HepG2 (cell line): ENCODE measurements at regions not wholly inside any gene's neighbourhood (a gene's known extent, or its start where the extent isn't known, plus 50 kb on each side); places are given as distances from the start of the nearest gene placed in this dataset.

ENCODE experiments used
- BRCA1 ChIP-seq: sonication (generic); formaldehyde crosslinking; IDR thresholded peaks from 2 replicates; pipeline ENCODE4 v1.4.0; 2020; ENCODE audit warnings: missing genetic modification reagents
- EP300 ChIP-seq, 3 experiments: sonication (generic) in 1 of 3; formaldehyde crosslinking in 1 of 3; IDR thresholded peaks; 2 replicates each; pipeline versions ENCODE4 v1.5.1 to v1.6.1; 2011 to 2020; ENCODE audit warnings: low read depth in 2 of 3, low read length in 2 of 3, borderline replicate concordance in 1 of 3, improper control_type of control experiment in 1 of 3, mild to moderate bottlenecking in 1 of 3, missing genetic modification reagents in 1 of 3, moderate library complexity in 1 of 3
- MIER3 ChIP-seq: IDR thresholded peaks from 2 replicates; pipeline ENCODE4 v1.6.1; 2016; ENCODE audit warnings: missing compliant biosample characterization, borderline replicate concordance
- NCOA5 ChIP-seq: sonication (generic); formaldehyde crosslinking; IDR thresholded peaks from 2 replicates; pipeline ENCODE4 v1.4.0; 2020; ENCODE audit warnings: missing genetic modification reagents
- ONECUT2 ChIP-seq: sonication (generic); formaldehyde crosslinking; IDR thresholded peaks from 2 replicates; pipeline ENCODE4 v1.4.0; 2020; ENCODE audit warnings: missing genetic modification reagents
- RBM22 ChIP-seq: fragments of 200-400 bp; formaldehyde crosslinking; optimal IDR thresholded peaks from 2 replicates; pipeline ENCODE3; 2017; ENCODE audit warnings: mild to moderate bottlenecking, low read length, moderate library complexity
- TCF7L2 ChIP-seq: IDR thresholded peaks from 2 replicates; pipeline ENCODE4 v1.6.1; 2011; ENCODE audit warnings: mild to moderate bottlenecking, low read depth, low read length, moderate library complexity
- TGIF2 ChIP-seq: IDR thresholded peaks from 2 replicates; pipeline ENCODE4 v1.6.1; 2016; ENCODE audit warnings: control low read depth, missing compliant biosample characterization
- THAP9 ChIP-seq: sonication (generic); formaldehyde crosslinking; IDR thresholded peaks from 2 replicates; pipeline ENCODE4; 2020; ENCODE audit warnings: missing genetic modification reagents, mild to moderate bottlenecking, borderline replicate concordance
- ZBTB38 ChIP-seq: sonication (generic); formaldehyde crosslinking; IDR thresholded peaks from 2 replicates; pipeline ENCODE4 v1.5.1; 2020; ENCODE audit warnings: mild to moderate bottlenecking, missing genetic modification reagents
- ZMYM2 ChIP-seq: sonication (generic); formaldehyde crosslinking; IDR thresholded peaks from 2 replicates; pipeline ENCODE4 v1.8.0; 2022; ENCODE audit warnings: mild to moderate bottlenecking, missing genetic modification reagents
- ZNF17 ChIP-seq: sonication (generic); formaldehyde crosslinking; IDR thresholded peaks from 2 replicates; pipeline ENCODE4 v1.5.0; 2020; ENCODE audit warnings: mild to moderate bottlenecking, missing genetic modification reagents
- ZNF569 ChIP-seq: sonication (generic); formaldehyde crosslinking; IDR thresholded peaks from 2 replicates; pipeline ENCODE4 v1.5.0; 2020; ENCODE audit warnings: mild to moderate bottlenecking, missing genetic modification reagents, moderate library complexity, borderline replicate concordance
- TF ChIP-seq, protein P1 (sequence below): sonication (generic); formaldehyde crosslinking; IDR thresholded peaks from 2 replicates; pipeline ENCODE4 v1.8.1; 2023; ENCODE audit warnings: missing genetic modification reagents, inconsistent platforms, borderline replicate concordance
- TF ChIP-seq, protein P2 (sequence below): sonication (generic); formaldehyde crosslinking; IDR thresholded peaks from 2 replicates; pipeline ENCODE4 v1.5.0; 2020; ENCODE audit warnings: missing genetic modification reagents
- TF ChIP-seq, protein P3 (sequence below): sonication (generic); formaldehyde crosslinking; IDR thresholded peaks from 2 replicates; pipeline ENCODE4 v1.4.0; 2020; ENCODE audit warnings: missing genetic modification reagents
- TF ChIP-seq, protein P4 (sequence below): sonication (generic); formaldehyde crosslinking; IDR thresholded peaks from 2 replicates; pipeline ENCODE4 v1.9.0; 2021; ENCODE audit warnings: missing genetic modification reagents, mild to moderate bottlenecking, borderline replicate concordance

DNA sequence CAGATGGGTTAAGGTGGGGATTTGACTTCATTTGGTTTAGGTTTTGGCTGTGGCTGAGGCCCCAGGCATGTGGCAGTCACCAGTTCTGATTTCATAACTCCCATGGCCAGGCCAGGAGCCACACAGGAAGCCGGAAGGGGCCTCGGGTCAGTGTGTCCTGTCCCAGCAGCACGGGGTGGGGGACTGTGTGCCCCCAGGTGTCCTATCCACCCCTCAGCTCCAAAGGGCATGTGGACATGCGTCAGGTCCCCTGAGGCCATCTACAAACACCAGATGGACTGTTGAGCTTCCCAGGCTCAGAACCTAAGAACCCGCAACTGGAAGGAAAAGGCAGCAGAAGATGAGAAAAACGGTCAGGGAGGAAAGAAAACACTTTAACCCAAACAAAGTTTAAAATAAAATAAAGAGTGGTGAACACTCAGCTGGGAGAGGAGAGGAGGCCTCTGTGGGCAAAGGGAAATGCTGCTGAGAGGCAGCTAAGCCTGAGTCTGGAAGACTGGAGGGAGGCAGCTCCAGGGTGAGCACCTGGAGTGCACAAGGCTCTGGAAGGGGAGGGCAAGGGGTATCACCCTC is 260.8 kb downstream of the AUH start (continued):
- TF ChIP-seq ZNF569 (no peak), THAP9 (CRISPR knock-in tag) (peak; percentile 74; the same call in 1 of the 2 replicates), RBM22 (no peak), ZNF17 (0 out of 2 replicates have a peak, but pooled peaks have one; percentile 51), ONECUT2 (CRISPR knock-in tag) (no peak), NCOA5 (no peak), TCF7L2 (no peak), TGIF2 (CRISPR knock-in tag) (peak; percentile 55; the same call in 1 of the 2 replicates), MIER3 (peak; percentile 23; the same call in 1 of the 2 replicates), BRCA1 (CRISPR knock-in tag) (no peak; the same call in 1 of the 2 replicates), EP300 (IDR thresholded peaks at IDR 0.05; ENCODE audit: low read depth in 2 of 2, low read length in 2 of 2) (peak; percentile 44 to 89; a peak in 2 of 4 replicates), EP300 (CRISPR knock-in tag; IDR thresholded peaks at IDR 0.05; ENCODE audit: borderline replicate concordance) (peak; percentile 69; the same call in 1 of the 2 replicates), ZBTB38 (CRISPR knock-in tag) (peak; percentile 94), ZMYM2 (peak; percentile 97)
- TF ChIP-seq, protein P1, sequence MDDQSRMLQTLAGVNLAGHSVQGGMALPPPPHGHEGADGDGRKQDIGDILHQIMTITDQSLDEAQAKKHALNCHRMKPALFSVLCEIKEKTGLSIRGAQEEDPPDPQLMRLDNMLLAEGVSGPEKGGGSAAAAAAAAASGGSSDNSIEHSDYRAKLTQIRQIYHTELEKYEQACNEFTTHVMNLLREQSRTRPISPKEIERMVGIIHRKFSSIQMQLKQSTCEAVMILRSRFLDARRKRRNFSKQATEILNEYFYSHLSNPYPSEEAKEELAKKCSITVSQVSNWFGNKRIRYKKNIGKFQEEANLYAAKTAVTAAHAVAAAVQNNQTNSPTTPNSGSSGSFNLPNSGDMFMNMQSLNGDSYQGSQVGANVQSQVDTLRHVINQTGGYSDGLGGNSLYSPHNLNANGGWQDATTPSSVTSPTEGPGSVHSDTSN (CRISPR knock-in tag): no peak
- TF ChIP-seq, protein P2, sequence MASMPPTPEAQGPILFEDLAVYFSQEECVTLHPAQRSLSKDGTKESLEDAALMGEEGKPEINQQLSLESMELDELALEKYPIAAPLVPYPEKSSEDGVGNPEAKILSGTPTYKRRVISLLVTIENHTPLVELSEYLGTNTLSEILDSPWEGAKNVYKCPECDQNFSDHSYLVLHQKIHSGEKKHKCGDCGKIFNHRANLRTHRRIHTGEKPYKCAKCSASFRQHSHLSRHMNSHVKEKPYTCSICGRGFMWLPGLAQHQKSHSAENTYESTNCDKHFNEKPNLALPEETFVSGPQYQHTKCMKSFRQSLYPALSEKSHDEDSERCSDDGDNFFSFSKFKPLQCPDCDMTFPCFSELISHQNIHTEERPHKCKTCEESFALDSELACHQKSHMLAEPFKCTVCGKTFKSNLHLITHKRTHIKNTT (CRISPR knock-in tag): no peak
- TF ChIP-seq, protein P3, sequence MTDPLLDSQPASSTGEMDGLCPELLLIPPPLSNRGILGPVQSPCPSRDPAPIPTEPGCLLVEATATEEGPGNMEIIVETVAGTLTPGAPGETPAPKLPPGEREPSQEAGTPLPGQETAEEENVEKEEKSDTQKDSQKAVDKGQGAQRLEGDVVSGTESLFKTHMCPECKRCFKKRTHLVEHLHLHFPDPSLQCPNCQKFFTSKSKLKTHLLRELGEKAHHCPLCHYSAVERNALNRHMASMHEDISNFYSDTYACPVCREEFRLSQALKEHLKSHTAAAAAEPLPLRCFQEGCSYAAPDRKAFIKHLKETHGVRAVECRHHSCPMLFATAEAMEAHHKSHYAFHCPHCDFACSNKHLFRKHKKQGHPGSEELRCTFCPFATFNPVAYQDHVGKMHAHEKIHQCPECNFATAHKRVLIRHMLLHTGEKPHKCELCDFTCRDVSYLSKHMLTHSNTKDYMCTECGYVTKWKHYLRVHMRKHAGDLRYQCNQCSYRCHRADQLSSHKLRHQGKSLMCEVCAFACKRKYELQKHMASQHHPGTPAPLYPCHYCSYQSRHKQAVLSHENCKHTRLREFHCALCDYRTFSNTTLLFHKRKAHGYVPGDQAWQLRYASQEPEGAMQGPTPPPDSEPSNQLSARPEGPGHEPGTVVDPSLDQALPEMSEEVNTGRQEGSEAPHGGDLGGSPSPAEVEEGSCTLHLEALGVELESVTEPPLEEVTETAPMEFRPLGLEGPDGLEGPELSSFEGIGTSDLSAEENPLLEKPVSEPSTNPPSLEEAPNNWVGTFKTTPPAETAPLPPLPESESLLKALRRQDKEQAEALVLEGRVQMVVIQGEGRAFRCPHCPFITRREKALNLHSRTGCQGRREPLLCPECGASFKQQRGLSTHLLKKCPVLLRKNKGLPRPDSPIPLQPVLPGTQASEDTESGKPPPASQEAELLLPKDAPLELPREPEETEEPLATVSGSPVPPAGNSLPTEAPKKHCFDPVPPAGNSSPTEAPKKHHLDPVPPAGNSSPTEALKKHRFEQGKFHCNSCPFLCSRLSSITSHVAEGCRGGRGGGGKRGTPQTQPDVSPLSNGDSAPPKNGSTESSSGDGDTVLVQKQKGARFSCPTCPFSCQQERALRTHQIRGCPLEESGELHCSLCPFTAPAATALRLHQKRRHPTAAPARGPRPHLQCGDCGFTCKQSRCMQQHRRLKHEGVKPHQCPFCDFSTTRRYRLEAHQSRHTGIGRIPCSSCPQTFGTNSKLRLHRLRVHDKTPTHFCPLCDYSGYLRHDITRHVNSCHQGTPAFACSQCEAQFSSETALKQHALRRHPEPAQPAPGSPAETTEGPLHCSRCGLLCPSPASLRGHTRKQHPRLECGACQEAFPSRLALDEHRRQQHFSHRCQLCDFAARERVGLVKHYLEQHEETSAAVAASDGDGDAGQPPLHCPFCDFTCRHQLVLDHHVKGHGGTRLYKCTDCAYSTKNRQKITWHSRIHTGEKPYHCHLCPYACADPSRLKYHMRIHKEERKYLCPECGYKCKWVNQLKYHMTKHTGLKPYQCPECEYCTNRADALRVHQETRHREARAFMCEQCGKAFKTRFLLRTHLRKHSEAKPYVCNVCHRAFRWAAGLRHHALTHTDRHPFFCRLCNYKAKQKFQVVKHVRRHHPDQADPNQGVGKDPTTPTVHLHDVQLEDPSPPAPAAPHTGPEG (CRISPR knock-in tag): peak; percentile 42; the same call in 1 of the 2 replicates
- TF ChIP-seq, protein P4, sequence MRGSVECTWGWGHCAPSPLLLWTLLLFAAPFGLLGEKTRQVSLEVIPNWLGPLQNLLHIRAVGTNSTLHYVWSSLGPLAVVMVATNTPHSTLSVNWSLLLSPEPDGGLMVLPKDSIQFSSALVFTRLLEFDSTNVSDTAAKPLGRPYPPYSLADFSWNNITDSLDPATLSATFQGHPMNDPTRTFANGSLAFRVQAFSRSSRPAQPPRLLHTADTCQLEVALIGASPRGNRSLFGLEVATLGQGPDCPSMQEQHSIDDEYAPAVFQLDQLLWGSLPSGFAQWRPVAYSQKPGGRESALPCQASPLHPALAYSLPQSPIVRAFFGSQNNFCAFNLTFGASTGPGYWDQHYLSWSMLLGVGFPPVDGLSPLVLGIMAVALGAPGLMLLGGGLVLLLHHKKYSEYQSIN (CRISPR knock-in tag): no peak
